Hepatocyte (in vitro differentiated cells): ENCODE measurements at regions not wholly inside any gene's neighbourhood (a gene's known extent, or its start where the extent isn't known, plus 50 kb on each side); places are given as distances from the start of the nearest gene placed in this dataset.

Experiments
- DNase-seq: peaks from one replicate; pipeline ENCODE4 v3.0.0-alpha.2; 2016; ENCODE audit warnings: low spot score
- H2AFZ ChIP-seq: fragments of 200-600 bp; sonication (generic); 2 replicates; pipeline ENCODE4 v1.6.0; 2016; ENCODE audit warnings: antibody characterized with exemption, mild to moderate bottlenecking
- H3K27ac ChIP-seq: fragments of 200-600 bp; sonication (generic); 2 replicates; pipeline ENCODE4 v1.5.1; 2016; ENCODE audit warnings: mild to moderate bottlenecking
- H3K27me3 ChIP-seq: fragments of 200-600 bp; sonication (generic); 2 replicates; pipeline ENCODE4 v1.6.1; 2016
- H3K36me3 ChIP-seq: fragments of 200-600 bp; sonication (generic); replicated peaks from 2 replicates; pipeline ENCODE4 v1.5.1; 2016; ENCODE audit warnings: low read depth; ENCODE audit not compliant: insufficient read depth
- H3K4me1 ChIP-seq: fragments of 200-600 bp; sonication (generic); 2 replicates; pipeline ENCODE4 v1.5.1; 2016; ENCODE audit warnings: mild to moderate bottlenecking, moderate library complexity; ENCODE audit not compliant: insufficient read depth
- H3K4me2 ChIP-seq: fragments of 200-600 bp; sonication (generic); 2 replicates; pipeline ENCODE4 v1.6.0; 2016
- H3K4me3 ChIP-seq: fragments of 200-600 bp; sonication (generic); 2 replicates; pipeline ENCODE4 v1.5.1; 2016; ENCODE audit warnings: mild to moderate bottlenecking
- H3K79me2 ChIP-seq: fragments of 200-600 bp; sonication (generic); 2 replicates; pipeline ENCODE4 v1.6.0; 2017; ENCODE audit warnings: mild to moderate bottlenecking
- H3K9me2 ChIP-seq: fragments of 200-600 bp; sonication (generic); replicated peaks from 2 replicates; pipeline ENCODE4 v1.6.0; 2017; ENCODE audit warnings: mild to moderate bottlenecking; ENCODE audit not compliant: insufficient read depth
- H3K9me3 ChIP-seq: fragments of 200-600 bp; sonication (generic); 2 replicates; pipeline ENCODE4 v1.5.1; 2016; ENCODE audit warnings: low read depth, mild to moderate bottlenecking
- H4K20me1 ChIP-seq: fragments of 200-600 bp; sonication (generic); 2 replicates; pipeline ENCODE4 v1.6.0; 2016; ENCODE audit warnings: mild to moderate bottlenecking; ENCODE audit not compliant: insufficient read depth, poor library complexity, severe bottlenecking
- EZH2 ChIP-seq: fragments of 200-600 bp; sonication (generic); IDR thresholded peaks from 2 replicates; pipeline ENCODE4 v1.6.1; 2016; ENCODE audit warnings: antibody characterized with exemption, mild to moderate bottlenecking, borderline replicate concordance
- EZH2phosphoT487 ChIP-seq: fragments of 200-600 bp; sonication (generic); IDR thresholded peaks from one replicate; pipeline ENCODE4 v1.6.1; 2018; ENCODE audit warnings: antibody characterized with exemption, mild to moderate bottlenecking, low read depth, moderate library complexity; ENCODE audit not compliant: unreplicated experiment, severe bottlenecking
- WGBS: methylation state at CpG from one replicate; pipeline ENCODE4 v1.1.6; 2016; ENCODE audit warnings: low lambda C conversion rate; ENCODE audit errors: missing lambda C conversion rate; 5-methylcytosine and 5-hydroxymethylcytosine counted together
- TF ChIP-seq, protein P1 (sequence below): fragments of 200-600 bp; sonication (generic); IDR thresholded peaks from 2 replicates; pipeline ENCODE4 v1.5.1; 2016; ENCODE audit warnings: antibody characterized with exemption, mild to moderate bottlenecking; ENCODE audit not compliant: poor library complexity

DNA sequence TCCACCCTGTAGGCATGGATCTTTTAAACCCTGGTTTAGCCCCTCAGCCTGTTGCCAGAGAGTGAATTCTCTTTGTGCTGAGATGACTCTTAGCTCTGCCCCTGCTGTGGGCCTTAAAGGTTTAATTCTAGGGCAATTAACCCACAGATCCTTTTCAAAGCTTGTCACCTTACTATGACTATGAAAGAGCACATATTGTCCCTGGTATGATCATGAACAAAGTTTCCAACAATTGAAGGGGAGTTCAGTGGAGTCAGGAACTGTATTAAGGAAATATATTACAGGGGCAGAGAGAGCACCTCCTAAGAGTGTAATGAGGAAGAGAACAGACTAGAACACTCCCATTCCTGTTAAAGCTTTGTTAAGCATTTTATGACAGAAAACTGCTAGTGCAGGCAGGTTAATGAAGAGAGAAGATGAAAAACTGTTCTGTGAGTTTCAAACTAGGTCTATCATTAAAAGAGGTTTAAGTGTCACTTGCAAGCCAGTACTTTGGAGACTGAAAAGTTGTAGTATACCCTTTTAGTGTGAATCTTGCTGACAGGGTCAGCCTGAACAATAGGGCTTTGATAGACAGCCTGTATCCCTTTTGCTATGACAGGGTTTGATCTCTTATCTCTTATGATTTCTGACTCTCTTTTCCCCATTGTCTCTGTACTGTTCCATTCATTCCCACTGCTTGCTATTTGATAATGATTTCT is 104.2 kb upstream of the ELL2 start:
- TF ChIP-seq EZH2 (no peak), EZH2phosphoT487 (no peak)
- TF ChIP-seq, protein P1, sequence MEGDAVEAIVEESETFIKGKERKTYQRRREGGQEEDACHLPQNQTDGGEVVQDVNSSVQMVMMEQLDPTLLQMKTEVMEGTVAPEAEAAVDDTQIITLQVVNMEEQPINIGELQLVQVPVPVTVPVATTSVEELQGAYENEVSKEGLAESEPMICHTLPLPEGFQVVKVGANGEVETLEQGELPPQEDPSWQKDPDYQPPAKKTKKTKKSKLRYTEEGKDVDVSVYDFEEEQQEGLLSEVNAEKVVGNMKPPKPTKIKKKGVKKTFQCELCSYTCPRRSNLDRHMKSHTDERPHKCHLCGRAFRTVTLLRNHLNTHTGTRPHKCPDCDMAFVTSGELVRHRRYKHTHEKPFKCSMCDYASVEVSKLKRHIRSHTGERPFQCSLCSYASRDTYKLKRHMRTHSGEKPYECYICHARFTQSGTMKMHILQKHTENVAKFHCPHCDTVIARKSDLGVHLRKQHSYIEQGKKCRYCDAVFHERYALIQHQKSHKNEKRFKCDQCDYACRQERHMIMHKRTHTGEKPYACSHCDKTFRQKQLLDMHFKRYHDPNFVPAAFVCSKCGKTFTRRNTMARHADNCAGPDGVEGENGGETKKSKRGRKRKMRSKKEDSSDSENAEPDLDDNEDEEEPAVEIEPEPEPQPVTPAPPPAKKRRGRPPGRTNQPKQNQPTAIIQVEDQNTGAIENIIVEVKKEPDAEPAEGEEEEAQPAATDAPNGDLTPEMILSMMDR, result no peak
- Histone ChIP-seq H3K36me3 (no peaks in the 10 kb centered on the region), H3K4me3 (no peak overlapping the region), H3K27me3 (no peaks in the 10 kb centered on the region), H2AFZ (no peak overlapping the region), H3K9me3 (no peaks in the 10 kb centered on the region), H4K20me1 (no peaks in the 10 kb centered on the region), H3K4me1 (peaks cover 19% of the 10 kb centered on the region), H3K4me2 (peak overlapping the region; percentile 10), H3K9me2 (no peaks in the 10 kb centered on the region), H3K79me2 (no peaks in the 10 kb centered on the region), H3K27ac (peak overlapping the region; percentile 50)
- no peak for DNase-seq

DNA sequence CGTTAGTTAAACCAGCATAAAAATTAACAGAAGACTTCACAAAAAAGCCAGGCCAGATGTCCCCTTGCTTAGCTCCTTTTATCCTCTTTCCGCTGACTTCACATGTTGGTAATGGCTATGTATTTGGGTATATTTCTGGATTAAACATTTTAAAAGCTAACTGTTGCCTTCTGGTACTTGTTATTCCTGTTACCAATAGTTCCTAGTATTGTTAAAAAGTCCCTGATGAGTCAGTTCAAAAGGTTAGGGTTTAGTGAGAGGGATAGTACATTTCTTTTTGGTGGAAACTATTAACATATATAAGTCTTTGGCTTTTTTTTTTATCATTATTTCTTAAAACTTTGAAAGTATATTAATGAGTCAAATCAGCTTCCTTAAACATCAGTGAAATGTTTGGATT is 103.2 kb upstream of the ELL2 start:
- Histone ChIP-seq H3K79me2 (no peaks in the 10 kb centered on the region), H3K36me3 (no peaks in the 10 kb centered on the region), H3K9me3 (no peaks in the 10 kb centered on the region), H2AFZ (no peak overlapping the region), H3K27ac (no peak overlapping the region), H3K27me3 (no peaks in the 10 kb centered on the region), H3K4me1 (peaks cover 19% of the 10 kb centered on the region), H4K20me1 (no peaks in the 10 kb centered on the region), H3K9me2 (no peaks in the 10 kb centered on the region), H3K4me2 (no peak overlapping the region), H3K4me3 (no peak overlapping the region)
- DNase-seq, result no peak
- no peak for TF ChIP-seq EZH2
- TF ChIP-seq EZH2phosphoT487, result no peak
- TF ChIP-seq, protein P1, result no peak
- 96% methylated on average over 2 of the region's 2 CpGs for WGBS

DNA sequence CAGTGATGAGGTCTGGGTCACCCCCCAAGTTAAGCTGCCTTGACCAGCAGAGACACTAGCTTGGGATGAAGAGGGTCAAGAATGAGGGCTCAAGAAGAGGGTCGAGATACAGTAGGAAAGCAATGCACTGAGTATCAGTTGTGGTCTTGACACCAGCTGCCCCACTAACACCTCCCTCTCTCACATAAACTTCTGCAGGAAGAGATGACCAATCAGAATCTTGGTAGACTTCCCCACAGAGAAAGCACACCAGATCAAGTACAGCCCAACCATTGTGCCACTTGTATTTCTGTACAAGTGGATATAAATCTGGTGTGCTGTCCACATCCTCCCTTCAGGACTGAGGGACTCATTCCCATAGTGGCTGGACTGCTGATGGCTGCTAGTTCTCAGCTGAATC is 101.2 kb upstream of the ELL2 start:
- Histone ChIP-seq H3K79me2 (no peaks in the 10 kb centered on the region), H4K20me1 (no peaks in the 10 kb centered on the region), H3K9me2 (no peaks in the 10 kb centered on the region), H3K4me1 (peaks cover 19% of the 10 kb centered on the region), H3K4me2 (no peak overlapping the region), H3K27ac (no peak overlapping the region), H3K9me3 (no peaks in the 10 kb centered on the region), H3K4me3 (no peak overlapping the region), H3K27me3 (no peaks in the 10 kb centered on the region), H2AFZ (no peak overlapping the region), H3K36me3 (no peaks in the 10 kb centered on the region)
- WGBS, result 86% methylated on average over 1 of the region's 1 CpG
- TF ChIP-seq, protein P1, result no peak
- TF ChIP-seq EZH2 (no peak), EZH2phosphoT487 (no peak)
- DNase-seq, result no peak

DNA sequence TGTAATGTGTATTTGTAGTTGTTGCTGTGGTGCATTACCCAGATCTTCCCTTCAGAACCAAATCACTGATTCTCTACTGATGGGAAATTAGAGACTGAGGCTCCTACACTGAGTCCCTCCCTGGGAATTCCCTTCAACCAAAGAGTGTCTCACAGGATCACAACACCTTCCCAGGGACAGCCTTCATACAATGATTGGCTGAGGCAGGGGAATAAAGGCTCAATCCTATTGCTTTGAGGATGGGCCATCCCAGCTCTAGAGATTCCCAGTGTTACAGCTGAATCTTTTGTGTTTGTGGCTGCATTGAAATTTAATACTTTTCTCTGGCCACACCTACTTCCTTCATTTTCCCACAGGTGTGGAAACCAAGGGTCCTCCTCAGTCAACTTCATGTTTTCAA is 96.4 kb upstream of the ELL2 start:
- Histone ChIP-seq H2AFZ (no peak overlapping the region), H3K4me2 (no peak overlapping the region), H3K9me2 (no peaks in the 10 kb centered on the region), H3K79me2 (no peaks in the 10 kb centered on the region), H3K27ac (no peak overlapping the region), H3K9me3 (no peaks in the 10 kb centered on the region), H4K20me1 (no peaks in the 10 kb centered on the region), H3K36me3 (no peaks in the 10 kb centered on the region), H3K4me3 (no peak overlapping the region), H3K27me3 (no peaks in the 10 kb centered on the region), H3K4me1 (no peaks in the 10 kb centered on the region)
- DNase-seq, result no peak
- TF ChIP-seq EZH2 (no peak), EZH2phosphoT487 (no peak)
- TF ChIP-seq, protein P1, result no peak
